Activated B cell treated with CpG ODN at 0.5 μM for 24 hours (primary cell): ENCODE measurements at regions not wholly inside any gene's neighbourhood (a gene's known extent, or its start where the extent isn't known, plus 50 kb on each side); places are given as distances from the start of the nearest gene placed in this dataset.

Experiments used
- ATAC-seq: fragments of 200-7000 bp; cut with Tn5 transposase; one replicate; pipeline ENCODE4 v1.10.0; 2021; ENCODE audit warnings: low read depth, mild to moderate bottlenecking, moderate library complexity
- CTCF ChIA-PET: fragments of 350-600 bp; sonication (Branson Sonifier 250); formaldehyde crosslinking; loops from one replicate; lab custom pipeline; 2021; ENCODE audit warnings: antibody characterized with exemption; lab: Charles Lee
- POLR2A ChIA-PET: fragments of 350-600 bp; sonication (Branson Sonifier 250); formaldehyde crosslinking; loops from one replicate; lab custom pipeline; 2021; ENCODE audit warnings: antibody characterized with exemption; lab: Charles Lee
- DNase-seq: peaks from one replicate; pipeline ENCODE4 v3.0.0; 2022
- H3K27ac Mint-ChIP-seq: one replicate; pipeline ENCODE4 v1.8.0; 2020; ENCODE audit warnings: mixed read lengths
- H3K27me3 Mint-ChIP-seq: one replicate; pipeline ENCODE4 v1.8.0; 2021; ENCODE audit warnings: mixed read lengths
- H3K36me3 Mint-ChIP-seq: one replicate; pipeline ENCODE4 v1.8.0; 2021; ENCODE audit warnings: low read depth, mixed read lengths
- H3K4me1 Mint-ChIP-seq: one replicate; pipeline ENCODE4 v1.8.0; 2021; ENCODE audit warnings: mixed read lengths
- H3K4me3 Mint-ChIP-seq: one replicate; pipeline ENCODE4 v1.8.0; 2020; ENCODE audit warnings: mild to moderate bottlenecking, mixed read lengths
- H3K9me3 Mint-ChIP-seq: one replicate; pipeline ENCODE4 v1.8.0; 2020; ENCODE audit warnings: mixed read lengths
- CTCF ChIP-seq: fragments of 200-600 bp; IDR thresholded peaks from one replicate; pipeline ENCODE4 v1.8.0; 2022; ENCODE audit warnings: antibody characterized with exemption, mild to moderate bottlenecking
- intact Hi-C: fragments of 100-400 bp; cut with micrococcal nuclease; formaldehyde crosslinking; loops from one replicate; pipeline ENCODE4 v1.15.1; 2024

- DNase-seq (no peak), ATAC-seq (no peak)
- intact Hi-C loops = no loop called here
- ChIA-PET CTCF (no interaction called here), POLR2A (no interaction called here)
- Mint-ChIP-seq H3K4me1 (no peaks in the 10 kb centered on the region), H3K27ac (no peak overlapping the region), H3K36me3 (no peaks in the 10 kb centered on the region), H3K9me3 (no peaks in the 10 kb centered on the region), H3K27me3 (peaks cover 60% of the 10 kb centered on the region), H3K4me3 (no peak overlapping the region)
- TF ChIP-seq CTCF = no peak
Observed at GRCh38 chr16:86196687-86197391, 297.9 kb downstream of the IRF8 start.

GRCh38 chr16:86198206-86199118, 299.5 kb downstream of the IRF8 start:
- no peak for ATAC-seq
- DNase-seq = no peak
- Mint-ChIP-seq H3K27ac (no peak overlapping the region), H3K9me3 (no peaks in the 10 kb centered on the region), H3K27me3 (peaks cover 52% of the 10 kb centered on the region), H3K4me1 (no peaks in the 10 kb centered on the region), H3K36me3 (no peaks in the 10 kb centered on the region), H3K4me3 (no peak overlapping the region)
- intact Hi-C loops = no loop called here
- ChIA-PET POLR2A (no interaction called here), CTCF (no interaction called here)
- TF ChIP-seq CTCF = no peak

- intact Hi-C loops = no loop called here
- DNase-seq = no peak
- Mint-ChIP-seq H3K27ac (no peak overlapping the region), H3K36me3 (no peaks in the 10 kb centered on the region), H3K27me3 (peaks cover 48% of the 10 kb centered on the region), H3K4me3 (no peak overlapping the region), H3K9me3 (no peaks in the 10 kb centered on the region), H3K4me1 (no peaks in the 10 kb centered on the region)
- TF ChIP-seq CTCF = no peak
- ChIA-PET CTCF (no interaction called here), POLR2A (no interaction called here)
- ATAC-seq = no peak
Observed at GRCh38 chr16:86199182-86199581, 300.2 kb downstream of the IRF8 start.

- Mint-ChIP-seq H3K36me3 (no peaks in the 10 kb centered on the region), H3K9me3 (no peaks in the 10 kb centered on the region), H3K4me3 (no peak overlapping the region), H3K27me3 (peaks cover 43% of the 10 kb centered on the region), H3K27ac (no peak overlapping the region), H3K4me1 (no peaks in the 10 kb centered on the region)
- DNase-seq = no peak
- intact Hi-C loops = no loop called here
- POLR2A ChIA-PET = no interaction called here
- TF ChIP-seq CTCF = no peak
- ATAC-seq = no peak
- CTCF ChIA-PET = no interaction called here
Observed at GRCh38 chr16:86199871-86200695, 301.1 kb downstream of the IRF8 start.
